H1 (cell line): ENCODE measurements at regions not wholly inside any gene's neighbourhood (a gene's known extent, or its start where the extent isn't known, plus 50 kb on each side); places are given as distances from the start of the nearest gene placed in this dataset.

Source experiments
- CTCF ChIA-PET: fragments of 300-600 bp; sonication (Branson Sonifier 250); formaldehyde crosslinking; loops from one replicate; lab custom pipeline; 2021; ENCODE audit not compliant: partially characterized antibody; lab: Charles Lee
- POLR2A ChIA-PET: fragments of 300-600 bp; sonication (Branson Sonifier 250); formaldehyde crosslinking; loops from one replicate; lab custom pipeline; 2021; ENCODE audit warnings: inconsistent platforms; ENCODE audit not compliant: partially characterized antibody; lab: Charles Lee
- DNase-seq, 2 experiments: peaks; one replicate each; pipeline versions ENCODE4 v3.0.0 to v3.0.0-alpha.2; 2010 to 2022; ENCODE audit warnings: low spot score in 2 of 2, low read depth in 1 of 2, mixed read lengths in 1 of 2
- FAIRE-seq: peaks from 2 replicates; lab custom pipeline; 2011; peaks lifted over from hg19 to GRCh38; lab: Jason Lieb, UNC
- H2AFZ ChIP-seq: 2 replicates; pipeline ENCODE4 v1.8.1; 2012; ENCODE audit warnings: low read length, inconsistent platforms
- H2AK5ac ChIP-seq: 2 replicates; pipeline ENCODE4 v1.6.1; 2013; ENCODE audit warnings: low read depth, low read length
- H2BK120ac ChIP-seq: replicated peaks from 2 replicates; pipeline ENCODE3; 2013; ENCODE audit warnings: low read depth, low read length, inconsistent platforms
- H2BK12ac ChIP-seq: 2 replicates; pipeline ENCODE4 v1.6.1; 2013; ENCODE audit warnings: low read depth, low read length
- H2BK15ac ChIP-seq: 2 replicates; pipeline ENCODE4 v1.6.1; 2013; ENCODE audit warnings: low read length
- H2BK20ac ChIP-seq: 2 replicates; pipeline ENCODE4 v1.6.1; 2013; ENCODE audit warnings: low read length
- H2BK5ac ChIP-seq: 2 replicates; pipeline ENCODE4 v1.6.1; 2013; ENCODE audit warnings: low read depth, low read length
- H3K14ac ChIP-seq: 2 replicates; pipeline ENCODE4 v1.6.1; 2013; ENCODE audit warnings: inconsistent platforms; ENCODE audit not compliant: insufficient read length
- H3K18ac ChIP-seq: 2 replicates; pipeline ENCODE4 v1.6.1; 2013; ENCODE audit warnings: low read length; ENCODE audit errors: extremely low read depth
- H3K23ac ChIP-seq: 2 replicates; pipeline ENCODE4 v1.6.1; 2013; ENCODE audit warnings: inconsistent platforms; ENCODE audit not compliant: insufficient read length
- H3K23me2 ChIP-seq: 2 replicates; pipeline ENCODE4 v1.6.1; 2013; ENCODE audit warnings: low read depth, low read length
- H3K27ac ChIP-seq: 2 replicates; pipeline ENCODE4 v1.6.1; 2011; ENCODE audit warnings: low read depth, low read length, inconsistent platforms
- H3K27me3 ChIP-seq, 4 experiments: replicated peaks in 1 of 4; 1 replicate in 1 of 4; 2 replicates in 3 of 4; pipeline versions ENCODE4 v1.6.1 to v1.8.1; 2011 to 2013; ENCODE audit warnings: low read length in 3 of 4, mild to moderate bottlenecking in 3 of 4, inconsistent platforms in 2 of 4, mixed read lengths in 2 of 4, moderate library complexity in 1 of 4; ENCODE audit not compliant: control insufficient read depth in 3 of 4, insufficient read depth in 3 of 4; ENCODE audit errors: extremely low read depth in 1 of 4
- H3K36me3 ChIP-seq, 4 experiments: 2 replicates each; pipeline versions ENCODE4 v1.6.1 to v1.8.1; 2011 to 2013; ENCODE audit warnings: mild to moderate bottlenecking in 4 of 4, low read length in 3 of 4, moderate library complexity in 2 of 4, control low read depth in 1 of 4, inconsistent platforms in 1 of 4; ENCODE audit not compliant: insufficient read depth in 4 of 4, control insufficient read depth in 2 of 4
- H3K4ac ChIP-seq: replicated peaks from 2 replicates; pipeline ENCODE3; 2013; ENCODE audit warnings: low read length, low read depth, mixed read lengths, inconsistent platforms; ENCODE audit not compliant: insufficient read length
- H3K4me1 ChIP-seq, 4 experiments: replicated peaks in 1 of 4; 1 replicate in 1 of 4; 2 replicates in 3 of 4; pipeline versions ENCODE4 v1.6.1 to v1.8.1; 2011 to 2013; ENCODE audit warnings: low read length in 3 of 4, inconsistent platforms in 2 of 4, mixed read lengths in 1 of 4; ENCODE audit not compliant: insufficient read depth in 4 of 4, control insufficient read depth in 3 of 4
- H3K4me2 ChIP-seq, 2 experiments: 2 replicates each; pipeline versions ENCODE4 v1.6.1 to v1.8.1; 2011 to 2013; ENCODE audit warnings: low read depth in 2 of 2, low read length in 2 of 2, control low read depth in 1 of 2, inconsistent platforms in 1 of 2, mild to moderate bottlenecking in 1 of 2; ENCODE audit not compliant: insufficient read depth in 1 of 2
- H3K4me3 ChIP-seq, 4 experiments: fragments of 200-600, 300-600 bp in 1 of 4; sonication (generic), shearing (Covaris generic), sonication (Bioruptor Twin) in 1 of 4; 2 replicates each; pipeline versions ENCODE4 v1.5.1 to v1.8.1; 2011 to 2016; ENCODE audit warnings: low read length in 4 of 4, low read depth in 3 of 4, control low read depth in 2 of 4, inconsistent platforms in 2 of 4, mild to moderate bottlenecking in 2 of 4, mixed read lengths in 1 of 4, moderate library complexity in 1 of 4; ENCODE audit not compliant: insufficient read depth in 2 of 4; ENCODE audit errors: extremely low read depth in 1 of 4
- H3K56ac ChIP-seq: replicated peaks from 2 replicates; pipeline ENCODE3; 2013; ENCODE audit warnings: low read depth, mild to moderate bottlenecking, mixed read lengths, low read length, inconsistent platforms; ENCODE audit not compliant: insufficient read length
- H3K79me1 ChIP-seq: 2 replicates; pipeline ENCODE4 v1.6.1; 2013; ENCODE audit warnings: low read depth, low read length, control low read depth
- H3K79me2 ChIP-seq, 2 experiments: 2 replicates each; pipeline versions ENCODE4 v1.6.1 to v1.8.1; 2012 to 2013; ENCODE audit warnings: low read length in 2 of 2, mild to moderate bottlenecking in 2 of 2, inconsistent platforms in 1 of 2; ENCODE audit not compliant: insufficient read depth in 2 of 2, control insufficient read depth in 1 of 2
- H3K9ac ChIP-seq, 4 experiments: replicated peaks in 1 of 4; 1 replicate in 1 of 4; 2 replicates in 3 of 4; pipeline versions ENCODE4 v1.6.1 to v1.8.1; 2011 to 2013; ENCODE audit warnings: low read depth in 3 of 4, low read length in 3 of 4, control low read depth in 2 of 4, mild to moderate bottlenecking in 2 of 4, moderate library complexity in 2 of 4, inconsistent platforms in 1 of 4; ENCODE audit errors: extremely low read depth in 1 of 4
- H3K9me3 ChIP-seq, 2 experiments: 2 replicates each; pipeline versions ENCODE4 v1.6.1 to v1.8.1; 2012 to 2013; ENCODE audit warnings: mild to moderate bottlenecking in 2 of 2, moderate library complexity in 2 of 2, control low read depth in 1 of 2, inconsistent platforms in 1 of 2, low read depth in 1 of 2, low read length in 1 of 2, mixed read lengths in 1 of 2; ENCODE audit not compliant: insufficient read depth in 2 of 2
- H4K20me1 ChIP-seq, 2 experiments: replicated peaks in 1 of 2; 2 replicates each; pipeline versions ENCODE3 to v1.8.1; 2011 to 2013; ENCODE audit warnings: inconsistent platforms in 2 of 2, low read length in 2 of 2, mild to moderate bottlenecking in 1 of 2; ENCODE audit not compliant: insufficient read depth in 2 of 2, control insufficient read depth in 1 of 2
- H4K5ac ChIP-seq: 2 replicates; pipeline ENCODE4 v1.6.1; 2013; ENCODE audit warnings: low read length, low read depth, mixed read lengths, inconsistent platforms; ENCODE audit not compliant: insufficient read length
- H4K8ac ChIP-seq: 2 replicates; pipeline ENCODE4 v1.8.0; 2013; ENCODE audit warnings: mild to moderate bottlenecking, moderate library complexity, low read length, inconsistent platforms; ENCODE audit not compliant: insufficient read depth; ENCODE audit errors: extremely low read depth
- H4K91ac ChIP-seq: replicated peaks from 2 replicates; pipeline ENCODE3; 2013; ENCODE audit warnings: low read length, mixed read lengths, inconsistent platforms; ENCODE audit not compliant: insufficient read length
- ASH2L ChIP-seq: fragments of 200-600, 300-600 bp; sonication (generic); IDR thresholded peaks from one replicate; pipeline ENCODE4 v1.7.1; 2017; ENCODE audit warnings: low read length
- CHD2 ChIP-seq: IDR thresholded peaks from 2 replicates; pipeline ENCODE4 v1.6.1; 2012; ENCODE audit warnings: low read length, improper control_type of control experiment
- KDM5A ChIP-seq: fragments of 200-600 bp; IDR thresholded peaks from 2 replicates; pipeline ENCODE4 v1.7.1; 2012; ENCODE audit warnings: mild to moderate bottlenecking, low read length, inconsistent platforms, mixed read lengths
- SP2 ChIP-seq: IDR thresholded peaks from 2 replicates; pipeline ENCODE4 v1.6.1; 2012; ENCODE audit warnings: mild to moderate bottlenecking, low read length, inconsistent platforms
- SP4 ChIP-seq: IDR thresholded peaks from 2 replicates; pipeline ENCODE4 v1.6.1; 2012; ENCODE audit warnings: low read length, inconsistent platforms
- TAF7 ChIP-seq: optimal IDR thresholded peaks from 2 replicates; pipeline ENCODE3; 2011; ENCODE audit warnings: low read depth, mild to moderate bottlenecking, inconsistent platforms, low read length, moderate library complexity, borderline replicate concordance
- WGBS, 2 experiments: shearing (Covaris generic) in 1 of 2; methylation state at CpG; one replicate each; pipeline versions ENCODE4 v1.1.6 to v1.1.7; 2013 to 2015; ENCODE audit warnings: low lambda C conversion rate in 2 of 2, mixed read lengths in 2 of 2, inconsistent platforms in 1 of 2, low coverage in 1 of 2, missing lambda C conversion rate in 1 of 2; ENCODE audit not compliant: insufficient replicate concordance in 2 of 2, insufficient coverage in 1 of 2, insufficient read length in 1 of 2; ENCODE audit errors: extremely low coverage in 1 of 2, missing lambda C conversion rate in 1 of 2; 5-methylcytosine and 5-hydroxymethylcytosine counted together
- TF ChIP-seq, protein P1 (sequence below): IDR thresholded peaks from 2 replicates; pipeline ENCODE4 v1.6.1; 2012; ENCODE audit warnings: low read length, inconsistent platforms

DNA sequence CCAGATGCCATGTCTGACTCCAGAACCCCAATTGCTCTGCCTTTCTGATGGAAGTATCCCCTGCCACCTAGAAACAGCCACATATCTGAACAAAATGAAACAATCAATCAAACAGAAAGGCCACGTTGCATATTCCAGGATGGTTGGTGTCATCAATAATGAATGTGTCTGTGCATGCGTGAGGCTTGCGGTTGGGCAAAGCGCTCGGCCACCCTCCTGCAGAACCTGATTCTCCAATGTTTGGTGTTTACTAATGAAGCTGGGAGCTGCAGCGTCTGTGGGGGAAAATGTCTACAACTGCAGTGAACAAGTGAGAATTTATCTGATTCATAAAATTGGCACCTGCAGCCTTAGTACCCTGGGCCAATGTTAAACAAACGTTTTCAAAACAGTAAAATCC, 121.2 kb upstream of the ADARB2 start:
- 86% methylated on average over 7 of the region's 7 CpGs; no CpG with 5 or more reads in 1 of the 2 experiments for WGBS, 2 experiments
- TF ChIP-seq KDM5A: no peak
- TF ChIP-seq CHD2: no peak
- TF ChIP-seq, protein P1, sequence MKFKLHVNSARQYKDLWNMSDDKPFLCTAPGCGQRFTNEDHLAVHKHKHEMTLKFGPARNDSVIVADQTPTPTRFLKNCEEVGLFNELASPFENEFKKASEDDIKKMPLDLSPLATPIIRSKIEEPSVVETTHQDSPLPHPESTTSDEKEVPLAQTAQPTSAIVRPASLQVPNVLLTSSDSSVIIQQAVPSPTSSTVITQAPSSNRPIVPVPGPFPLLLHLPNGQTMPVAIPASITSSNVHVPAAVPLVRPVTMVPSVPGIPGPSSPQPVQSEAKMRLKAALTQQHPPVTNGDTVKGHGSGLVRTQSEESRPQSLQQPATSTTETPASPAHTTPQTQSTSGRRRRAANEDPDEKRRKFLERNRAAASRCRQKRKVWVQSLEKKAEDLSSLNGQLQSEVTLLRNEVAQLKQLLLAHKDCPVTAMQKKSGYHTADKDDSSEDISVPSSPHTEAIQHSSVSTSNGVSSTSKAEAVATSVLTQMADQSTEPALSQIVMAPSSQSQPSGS: no peak
- no peak for TF ChIP-seq SP2
- no peak for TF ChIP-seq SP4
- TF ChIP-seq ASH2L: no peak
- no peak for TF ChIP-seq TAF7
- TF ChIP-seq, all 59 proteins: peak for 0
- ChIA-PET CTCF (interaction anchor here (0.6 to 0.8 kb wide), 2 partner anchors 106 to 364 kb away, joined by 3 read pairs; no protein-coding TSS in a partner anchor), POLR2A (no interaction called here)
- no peak overlapping the region for H2BK15ac ChIP-seq
- H2BK12ac ChIP-seq: no peak overlapping the region
- H2BK120ac ChIP-seq: no peak overlapping the region
- no peak overlapping the region for H4K8ac ChIP-seq
- no peak overlapping the region for H3K4me3 ChIP-seq
- H3K4ac ChIP-seq: no peak overlapping the region
- no peak overlapping the region for H3K56ac ChIP-seq
- no peak overlapping the region for H3K27ac ChIP-seq
- FAIRE-seq (no peak), DNase-seq (no peak)
- H3K23ac ChIP-seq: no peak overlapping the region
- no peaks in the 10 kb centered on the region; the same call in 1 of the 2 replicates for H3K23me2 ChIP-seq
- no peaks in the 10 kb centered on the region for H3K79me2 ChIP-seq
- H3K36me3 ChIP-seq: no peaks in the 10 kb centered on the region
- H2AK5ac ChIP-seq: no peak overlapping the region
- H4K5ac ChIP-seq: no peak overlapping the region
- no peak overlapping the region for H2AFZ ChIP-seq
- H4K91ac ChIP-seq: no peak overlapping the region
- no peaks in the 10 kb centered on the region for H4K20me1 ChIP-seq
- no peak overlapping the region for H2BK20ac ChIP-seq
- no peak overlapping the region for H3K4me2 ChIP-seq
- no peaks in the 10 kb centered on the region for H3K27me3 ChIP-seq
- H3K9me3 ChIP-seq: no peaks in the 10 kb centered on the region
- no peak overlapping the region for H2BK5ac ChIP-seq
- H3K4me1 ChIP-seq: no peaks in the 10 kb centered on the region
- no peak overlapping the region for H3K18ac ChIP-seq
- no peak overlapping the region for H3K9ac ChIP-seq
- no peaks in the 10 kb centered on the region for H3K79me1 ChIP-seq
- H3K14ac ChIP-seq: no peak overlapping the region
